ENCODE measurements at regions not wholly inside any gene's neighbourhood (a gene's known extent, or its start where the extent isn't known, plus 50 kb on each side); places are given as distances from the start of the nearest gene placed in this dataset.

DNA sequence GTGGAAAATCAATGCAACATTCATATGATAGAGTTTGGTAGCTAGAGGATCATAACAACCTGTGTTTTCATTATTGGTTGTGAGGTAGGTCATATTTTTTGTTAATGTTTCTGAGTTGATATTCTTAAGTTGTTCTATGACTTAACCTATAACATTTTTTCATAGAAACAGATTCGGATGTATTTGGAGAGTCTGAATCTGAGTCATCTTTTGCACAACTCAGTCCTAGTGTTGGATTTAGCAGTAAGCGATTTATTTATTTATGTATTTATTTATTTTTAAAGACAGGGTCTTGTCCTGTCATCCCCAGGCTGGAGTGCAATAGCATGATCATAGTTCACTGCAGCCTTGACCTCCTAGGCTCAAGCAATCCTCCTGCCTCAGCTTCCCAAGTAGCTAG lies 292.8 kb upstream of the ZNF717 start:
- DNase-seq, result no peak

DNA sequence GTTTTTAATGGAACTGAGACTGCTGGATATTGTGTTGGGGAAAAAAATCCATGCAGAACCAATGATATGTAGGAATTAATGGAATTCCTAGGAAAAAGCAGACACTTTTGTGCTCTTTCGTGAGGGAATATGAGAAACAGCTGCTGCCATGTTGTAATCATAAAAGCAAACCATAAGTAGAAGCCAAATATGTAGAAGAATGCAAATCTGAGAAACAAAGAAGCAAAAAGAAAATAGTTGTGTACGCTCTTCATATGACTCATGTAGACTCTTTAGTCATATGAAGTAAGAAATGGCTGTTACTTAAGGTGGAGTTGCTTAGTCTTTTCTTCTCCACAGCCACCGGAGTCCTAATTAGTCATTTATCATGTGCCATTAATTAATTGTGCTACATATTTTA lies 298.6 kb upstream of the ZNF717 start:
- no peak for DNase-seq

DNA sequence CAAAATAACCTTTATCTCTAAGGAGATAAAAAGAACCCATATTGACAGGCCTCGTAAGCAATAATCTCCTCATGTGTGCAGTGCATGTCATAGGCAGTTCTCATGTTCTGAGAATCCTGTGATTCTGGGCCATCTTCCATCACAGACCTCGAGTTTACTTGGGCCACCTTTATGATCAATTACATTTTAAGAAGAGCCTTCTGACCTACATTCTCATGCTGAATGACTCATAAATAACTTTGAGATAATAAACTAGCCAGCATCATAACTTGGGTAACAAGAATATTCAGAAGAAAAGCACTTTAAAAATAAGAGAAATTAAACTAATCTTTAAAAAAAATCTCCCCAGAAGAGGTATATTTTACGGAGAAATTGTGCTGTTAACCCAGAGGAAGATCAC lies 310.7 kb upstream of the ZNF717 start:
- DNase-seq, result no peak

DNA sequence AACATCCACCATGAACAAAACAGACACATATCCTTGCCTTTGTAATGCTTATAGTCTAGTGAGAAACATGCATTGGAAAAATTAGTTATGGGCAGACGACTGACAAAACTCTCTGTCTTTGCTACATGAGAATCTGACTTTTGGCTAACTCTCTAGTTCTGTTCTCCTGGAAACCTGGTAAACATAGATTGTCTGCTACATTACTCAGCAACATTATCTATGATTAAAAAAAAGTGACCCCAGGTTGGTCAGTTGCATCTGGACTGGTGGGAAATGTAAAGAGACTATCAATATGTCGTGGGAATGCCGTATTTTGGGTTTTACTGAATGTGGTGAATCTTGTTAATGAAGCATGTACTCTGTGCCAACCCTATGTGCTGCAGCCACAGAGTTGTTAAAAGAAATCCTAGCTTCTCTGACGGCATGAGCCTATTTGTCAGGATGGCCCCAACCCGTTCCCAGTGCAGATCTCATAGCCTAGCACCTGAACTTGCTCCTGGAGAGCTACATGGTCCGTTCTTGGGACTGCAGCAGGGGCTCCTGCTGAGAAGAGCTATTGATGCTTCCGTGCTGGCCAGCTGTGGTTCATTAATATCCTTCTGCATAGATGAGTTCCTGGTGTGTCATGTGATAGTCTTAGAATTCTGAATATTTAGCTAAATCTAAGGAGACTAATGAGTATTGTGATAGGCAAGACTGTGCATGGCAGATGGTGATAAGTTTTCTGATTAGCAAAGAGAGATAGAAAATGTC lies 311.7 kb upstream of the ZNF717 start:
- DNase-seq, result no peak

- no peak for DNase-seq
These were observed 312.2 kb upstream of the ZNF717 start for GRCh38 chr3:76097589-76097969.

- DNase-seq, result no peak
These were observed 314.6 kb upstream of the ZNF717 start for GRCh38 chr3:76099956-76100355.

DNA sequence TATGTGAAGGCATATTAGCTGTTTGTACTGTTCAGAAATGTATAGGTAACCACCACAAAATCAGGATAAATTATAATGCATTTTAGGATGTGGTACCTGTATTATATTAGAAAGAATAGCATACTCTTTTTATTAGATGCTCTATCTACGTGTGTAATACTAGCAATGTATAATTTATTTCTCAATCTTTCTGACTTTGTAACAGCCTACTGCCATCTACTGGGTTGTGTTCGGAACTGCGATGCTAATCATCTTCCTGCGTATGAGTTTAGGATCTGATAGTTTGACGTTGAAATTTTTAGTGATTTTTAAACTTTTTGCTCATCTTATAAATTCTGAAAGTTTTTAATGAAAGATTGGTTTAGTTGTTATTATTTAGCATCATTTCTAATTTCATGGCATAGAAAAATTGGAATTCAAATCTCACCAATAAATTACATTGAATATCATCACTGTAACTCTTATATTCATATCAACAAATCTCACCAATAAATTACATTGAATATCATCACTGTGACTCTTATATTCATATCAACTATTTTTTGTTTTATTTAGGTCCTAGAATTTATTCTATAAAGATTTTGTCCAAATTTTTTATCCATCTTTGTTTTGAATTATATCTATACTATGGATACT lies 322.7 kb upstream of the ZNF717 start:
- peak; percentile 20 for DNase-seq

DNA sequence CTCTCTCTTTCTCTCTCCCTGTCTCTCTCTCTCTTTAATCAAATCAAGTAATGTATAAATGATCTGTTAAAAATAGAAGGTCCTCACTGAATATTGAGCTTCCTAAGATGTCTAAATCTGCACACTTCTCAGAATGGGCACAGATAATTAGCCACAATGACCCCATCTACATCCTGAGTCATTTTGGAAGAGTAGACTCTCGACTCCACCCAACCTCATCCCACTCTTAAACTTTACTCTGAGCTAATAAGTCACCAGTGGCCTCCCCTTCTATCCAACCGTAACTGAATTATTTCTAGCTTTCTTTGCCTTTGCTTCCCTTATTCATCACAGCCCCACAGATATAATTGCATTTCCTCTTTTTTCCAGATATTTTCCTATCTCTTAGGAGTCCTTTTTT lies 326.5 kb upstream of the ZNF717 start:
- DNase-seq, result no peak

DNA sequence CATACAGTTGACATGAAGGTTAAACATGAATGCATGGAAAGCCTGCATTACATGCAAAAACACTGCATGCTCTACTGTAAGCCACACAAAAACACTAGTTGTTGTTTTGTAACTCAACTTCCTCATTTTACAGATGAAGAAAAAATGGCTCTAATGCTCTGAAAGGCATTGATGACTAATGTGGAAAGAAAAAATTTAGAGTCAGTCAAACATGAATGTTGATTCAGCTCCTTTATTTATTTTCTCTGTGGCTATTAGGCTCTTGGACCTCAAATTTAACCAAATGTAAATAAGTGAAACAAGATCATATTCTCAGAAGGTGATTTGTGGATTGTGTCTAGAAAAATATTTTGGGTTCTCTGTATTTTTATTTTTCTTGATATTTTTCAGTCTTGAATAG lies 336.7 kb upstream of the ZNF717 start:
- DNase-seq, result no peak

DNA sequence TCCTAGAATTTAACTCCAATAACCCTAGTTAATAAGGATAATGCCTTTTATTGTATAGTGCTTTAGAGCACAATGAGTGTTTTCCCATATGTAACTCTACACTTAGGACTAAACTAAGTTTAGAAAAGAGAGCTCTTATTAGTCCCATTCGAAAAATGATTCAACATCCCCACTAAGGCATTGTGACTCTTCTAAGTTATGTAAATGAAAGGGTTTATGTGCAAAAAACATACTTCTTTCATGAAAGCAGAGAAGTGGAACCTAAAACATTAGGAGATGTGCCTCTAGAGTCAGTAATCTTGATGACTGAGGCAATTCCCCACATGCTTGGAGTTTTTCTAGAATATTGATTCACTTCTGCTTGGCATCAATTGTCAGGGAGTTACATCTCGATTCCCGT lies 344.1 kb upstream of the ZNF717 start:
- DNase-seq, result no peak

DNA sequence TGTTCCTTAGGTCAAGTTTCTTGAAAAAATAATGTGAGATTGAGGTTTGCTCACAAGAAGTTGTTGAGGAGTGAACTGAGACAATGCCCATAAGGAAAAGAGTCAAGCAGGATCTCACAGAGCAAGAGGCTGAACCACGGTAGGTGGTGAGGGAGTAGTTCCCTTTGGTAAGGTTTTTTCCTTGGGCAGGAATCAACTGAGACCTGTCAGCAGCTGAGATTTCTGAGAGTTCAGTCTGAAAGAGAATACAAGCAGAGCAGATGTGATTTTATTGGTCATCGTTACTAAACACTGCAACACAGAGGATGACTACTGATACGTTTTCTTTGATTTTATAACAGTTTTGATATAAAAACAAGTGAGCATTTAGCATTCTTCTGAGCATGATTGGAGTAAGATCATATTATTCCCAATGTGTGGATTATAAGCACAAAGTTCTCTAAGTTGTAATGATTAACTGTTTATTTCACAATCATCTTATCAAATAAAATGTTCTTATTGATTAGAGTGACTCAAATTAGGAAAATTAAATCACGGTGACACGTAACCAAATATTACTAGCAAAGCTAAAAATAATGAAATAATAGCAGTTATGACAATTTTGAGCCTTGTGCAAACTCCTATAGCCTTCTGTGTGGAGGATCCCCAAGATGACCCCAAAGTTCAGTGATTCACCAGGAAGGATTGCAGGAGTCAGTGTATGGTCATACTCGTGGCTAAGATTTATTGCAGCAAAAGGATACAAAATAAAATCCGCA lies 346.2 kb upstream of the ZNF717 start:
- DNase-seq, result no peak

- DNase-seq, result no peak
These were observed 346.8 kb upstream of the ZNF717 start for GRCh38 chr3:76132154-76132470.

DNA sequence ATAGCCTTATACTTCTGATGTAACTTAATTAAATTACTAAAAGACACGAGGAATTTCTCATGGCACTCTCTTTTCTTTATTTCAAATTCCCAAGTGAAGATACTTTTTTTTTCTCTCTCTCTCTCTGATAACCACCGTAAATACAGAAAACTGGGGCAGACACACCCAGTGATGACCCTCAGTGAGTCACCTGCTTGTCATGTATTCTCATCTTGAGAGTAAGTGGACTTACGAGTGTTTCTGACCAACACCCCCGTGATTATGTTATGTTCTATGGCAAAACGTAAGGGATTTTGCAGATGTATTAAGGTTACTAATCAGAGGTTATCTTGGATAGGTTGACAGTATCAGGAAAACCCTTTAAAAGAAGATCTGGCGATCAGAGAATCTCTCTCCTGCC lies 348.8 kb upstream of the ZNF717 start:
- no peak for DNase-seq

DNA sequence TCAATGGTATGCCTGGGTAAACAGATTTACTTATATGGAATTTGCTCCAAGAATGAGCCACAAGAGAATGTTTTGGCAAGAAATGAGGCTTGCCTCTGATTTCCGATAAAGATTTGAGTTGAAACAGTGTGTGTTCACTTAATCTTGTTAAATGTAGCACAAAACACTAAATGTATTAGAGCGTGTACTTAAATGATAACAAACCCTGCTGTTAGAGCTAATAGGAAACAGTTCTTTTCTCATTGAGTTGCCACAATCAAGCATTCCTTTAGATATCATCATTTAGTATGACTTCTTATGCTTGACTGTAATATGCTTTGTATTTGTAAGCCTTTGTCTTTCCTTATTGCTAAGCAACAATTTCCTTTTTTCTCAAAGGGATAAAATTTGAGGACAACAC lies 353.6 kb upstream of the ZNF717 start:
- no peak for DNase-seq

DNA sequence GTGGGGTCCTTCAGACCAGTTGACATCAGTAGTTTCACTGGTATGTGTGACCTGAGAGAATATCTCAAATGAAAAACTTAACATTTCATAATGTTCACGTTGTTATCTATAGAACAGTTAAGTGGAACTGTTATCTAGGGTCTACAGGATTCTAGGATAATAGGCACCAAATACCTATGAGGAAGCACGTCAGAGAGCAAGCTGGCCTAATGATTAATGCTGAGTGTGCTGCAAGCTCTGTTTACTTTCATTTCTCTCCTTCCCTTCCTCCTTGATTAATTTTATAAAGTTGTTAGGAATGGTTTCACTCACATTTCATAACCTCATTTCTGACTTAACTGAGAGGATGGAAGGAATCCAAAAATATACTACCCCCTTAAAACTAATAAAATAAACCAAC lies 362.5 kb upstream of the ZNF717 start:
- DNase-seq, result no peak

GRCh38 chr3:76152028-76152427 lies 366.7 kb upstream of the ZNF717 start:
- DNase-seq, result no peak

GRCh38 chr3:76161856-76162255 lies 376.5 kb upstream of the ZNF717 start:
- no peak for DNase-seq

- no peak for DNase-seq
These were observed 386.3 kb upstream of the ZNF717 start for GRCh38 chr3:76171647-76172046.

DNA sequence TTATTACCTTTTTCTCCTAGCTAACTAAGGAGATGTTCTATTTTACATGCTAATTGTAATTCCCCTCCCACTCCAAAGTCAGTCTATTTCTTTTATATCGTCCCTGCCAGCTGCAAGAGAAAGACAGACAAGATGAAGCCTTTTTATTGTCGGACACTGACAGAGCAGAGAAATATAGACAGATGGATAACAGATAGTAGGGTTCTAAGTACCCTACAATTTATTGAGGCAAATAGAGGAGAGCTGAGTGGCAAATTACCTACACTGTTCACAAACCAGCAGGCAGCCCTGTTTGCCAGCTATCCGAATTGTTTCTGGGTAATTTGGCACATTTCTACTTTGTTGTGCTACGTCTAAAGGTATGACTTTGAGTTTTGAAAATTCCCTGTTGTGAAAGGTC lies 392.3 kb upstream of the ZNF717 start:
- DNase-seq, result no peak

GRCh38 chr3:76178412-76178811 lies 393.1 kb upstream of the ZNF717 start:
- DNase-seq, result no peak

GRCh38 chr3:76181213-76181612 lies 395.9 kb upstream of the ZNF717 start:
- no peak for DNase-seq

GRCh38 chr3:76198086-76198485 lies 412.7 kb upstream of the ZNF717 start:
- no peak for DNase-seq

DNA sequence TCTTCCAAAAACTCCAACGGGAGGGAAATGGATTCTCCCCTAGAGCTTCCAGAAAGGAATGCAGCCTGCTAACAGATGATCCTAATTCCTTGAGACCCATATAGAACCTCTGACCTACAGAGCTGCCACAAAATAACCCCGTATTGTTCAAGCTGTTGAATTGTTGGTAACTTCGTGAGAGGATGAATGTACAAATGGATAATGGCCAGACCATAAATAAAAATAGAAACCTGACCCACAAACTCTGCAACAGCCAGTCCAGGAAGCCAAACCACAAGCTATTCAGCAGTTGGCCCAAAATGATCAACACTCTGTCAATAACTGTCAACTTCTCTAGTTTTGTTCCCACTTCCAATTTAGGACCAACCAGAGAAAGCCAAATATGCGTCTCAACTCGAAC lies 414.0 kb upstream of the ZNF717 start:
- no peak for DNase-seq

GRCh38 chr3:76203578-76203977 lies 418.2 kb upstream of the ZNF717 start:
- DNase-seq, result no peak

- DNase-seq, result no peak
These were observed 421.0 kb upstream of the ZNF717 start for GRCh38 chr3:76206346-76206745.

All from activated CD4-positive, alpha-beta T cell treated with anti-CD3 and anti-CD28 coated beads, Interleukin-2, amount 50 U/mL, for 16 hours (primary cell).